NOMO-1 treated with DMSO at 0.1 percent for 48 hours (cell line): ENCODE measurements at regions not wholly inside any gene's neighbourhood (a gene's known extent, or its start where the extent isn't known, plus 50 kb on each side); places are given as distances from the start of the nearest gene placed in this dataset.

Source experiments
- DNase-seq: peaks from one replicate; lab custom pipeline; 2025; ENCODE audit not compliant: unreplicated experiment; lab: John Stamatoyannopoulos, UW

- DNase-seq, result no peak
These were observed 50.9 kb upstream of the ATL2 start for GRCh38 chr2:38427936-38428335.

DNA sequence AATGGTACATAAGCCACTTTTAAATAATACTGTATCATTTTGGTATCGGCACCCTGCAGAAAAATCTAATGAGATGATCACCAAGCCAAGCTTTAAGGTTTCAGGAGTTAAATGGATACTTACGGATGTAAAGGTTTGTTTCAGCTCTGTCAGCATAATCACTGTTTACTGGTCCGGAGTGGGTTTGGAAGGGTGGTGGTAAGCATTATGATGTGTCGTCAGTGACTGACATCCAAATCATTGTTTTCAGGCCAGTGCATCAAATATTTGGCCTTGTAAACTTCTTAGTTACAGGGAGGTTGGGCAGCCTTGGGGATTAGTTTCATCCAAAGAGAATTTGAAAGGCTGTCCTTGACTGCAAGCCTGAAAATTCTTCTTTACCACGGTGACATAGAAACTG is 50.0 kb upstream of the ATL2 start:
- no peak for DNase-seq
